Lower lobe of right lung (tissue), 2 donors: ENCODE measurements at regions not wholly inside any gene's neighbourhood (a gene's known extent, or its start where the extent isn't known, plus 50 kb on each side); places are given as distances from the start of the nearest gene placed in this dataset.

Source experiments
- ATAC-seq, 2 donors: fragments of 200-7000 bp; cut with Tn5 transposase; one replicate each; pipeline ENCODE4 v1.9.1; 2020 to 2022; ENCODE audit warnings: mild to moderate bottlenecking in 2 of 2, moderate library complexity in 2 of 2
- DNase-seq: peaks from one replicate; pipeline ENCODE4 v3.0.0-alpha.2; 2020
- H3K27ac ChIP-seq: fragments of 200-600 bp; one replicate; pipeline ENCODE4 v1.8.0; 2022
- H3K27me3 ChIP-seq: fragments of 200-600 bp; one replicate; pipeline ENCODE4 v1.8.0; 2022; ENCODE audit warnings: low read depth
- H3K36me3 ChIP-seq: fragments of 200-600 bp; one replicate; pipeline ENCODE4 v1.8.0; 2022; ENCODE audit warnings: mild to moderate bottlenecking
- H3K4me1 ChIP-seq: fragments of 200-600 bp; one replicate; pipeline ENCODE4 v1.8.0; 2022
- H3K4me3 ChIP-seq: fragments of 200-600 bp; one replicate; pipeline ENCODE4 v1.8.0; 2022; ENCODE audit warnings: mild to moderate bottlenecking
- H3K9me3 ChIP-seq: fragments of 200-600 bp; one replicate; pipeline ENCODE4 v1.8.0; 2022
- CTCF ChIP-seq: fragments of 200-600 bp; IDR thresholded peaks from one replicate; pipeline ENCODE4 v1.8.0; 2022; ENCODE audit warnings: antibody characterized with exemption, mild to moderate bottlenecking
- intact Hi-C: fragments of 100-400 bp; cut with DNase I; formaldehyde crosslinking; loops from one replicate; pipeline ENCODE4 v1.11.0; 2022
- donor health status: DM: no; HTN: yes; CAD: no; lungs with severe emphysema.

DNA sequence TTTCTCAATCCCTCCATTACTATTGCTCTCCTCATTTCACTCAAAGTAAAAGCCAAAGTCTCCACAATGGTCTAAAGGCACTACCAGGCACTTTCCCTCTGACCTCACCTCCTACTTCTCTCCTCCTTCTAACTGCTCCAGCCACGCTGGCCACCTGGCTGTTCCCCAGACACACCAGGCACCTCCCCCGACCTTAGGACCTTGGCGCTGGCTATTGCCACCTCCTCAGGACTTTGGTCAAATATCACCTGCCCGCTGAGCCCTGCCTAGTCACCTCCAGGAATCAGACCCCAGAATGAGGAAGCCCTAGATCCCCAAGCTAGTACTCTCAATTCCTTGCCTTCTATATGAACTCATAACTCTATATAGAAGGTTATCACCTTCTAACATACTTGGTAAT lies 66.2 kb upstream of the STEAP1B start:
- Histone ChIP-seq H3K4me3 (no peak overlapping the region), H3K27ac (peak overlapping the region; percentile 14), H3K4me1 (peaks cover 73% of the 10 kb centered on the region), H3K36me3 (no peaks in the 10 kb centered on the region), H3K27me3 (no peaks in the 10 kb centered on the region), H3K9me3 (no peaks in the 10 kb centered on the region)
- TF ChIP-seq CTCF = no peak
- ATAC-seq = no peak
- no peak for DNase-seq
- intact Hi-C loops = loop anchor here (10.0 kb wide), 1 partner anchor 159 kb away; the partner anchor contains the start of gene IL6

- Histone ChIP-seq H3K9me3 (no peaks in the 10 kb centered on the region), H3K27ac (peak overlapping the region; percentile 14), H3K4me1 (peaks cover 76% of the 10 kb centered on the region), H3K27me3 (no peaks in the 10 kb centered on the region), H3K4me3 (no peak overlapping the region), H3K36me3 (no peaks in the 10 kb centered on the region)
- intact Hi-C loops = loop anchor here (10.0 kb wide), 1 partner anchor 159 kb away; the partner anchor contains the start of gene IL6
- TF ChIP-seq CTCF = no peak
- no peak for DNase-seq
- ATAC-seq = peak in 1 of 2 donors; percentile 5
Observed at GRCh38 chr7:22565315-22565811, 65.4 kb upstream of the STEAP1B start.

GRCh38 chr7:22564511-22565045 lies 64.6 kb upstream of the STEAP1B start:
- H3K4me1 ChIP-seq = peaks cover 75% of the 10 kb centered on the region
- DNase-seq (no peak), ATAC-seq (no peak)

GRCh38 chr7:22563621-22564241 lies 63.7 kb upstream of the STEAP1B start:
- intact Hi-C loops = loop anchor here (10.0 kb wide), 1 partner anchor 161 kb away; the partner anchor contains the start of gene IL6
- Histone ChIP-seq H3K4me3 (peak overlapping the region; percentile 30), H3K4me1 (peaks cover 72% of the 10 kb centered on the region), H3K27me3 (no peaks in the 10 kb centered on the region), H3K9me3 (no peaks in the 10 kb centered on the region), H3K27ac (peak overlapping the region; percentile 61), H3K36me3 (no peaks in the 10 kb centered on the region)
- TF ChIP-seq CTCF = no peak
- peak; percentile 22 for ATAC-seq
- no peak for DNase-seq

More at GRCh38 chr7:22564511-22565045, 64.6 kb upstream of the STEAP1B start:
- Histone ChIP-seq H3K36me3 (no peaks in the 10 kb centered on the region), H3K9me3 (no peaks in the 10 kb centered on the region), H3K27me3 (no peaks in the 10 kb centered on the region), H3K4me3 (no peak overlapping the region), H3K27ac (peak overlapping the region; percentile 28)
- intact Hi-C loops = loop anchor here (10.0 kb wide), 1 partner anchor 160 kb away; the partner anchor contains the start of gene IL6
- TF ChIP-seq CTCF = no peak

DNA sequence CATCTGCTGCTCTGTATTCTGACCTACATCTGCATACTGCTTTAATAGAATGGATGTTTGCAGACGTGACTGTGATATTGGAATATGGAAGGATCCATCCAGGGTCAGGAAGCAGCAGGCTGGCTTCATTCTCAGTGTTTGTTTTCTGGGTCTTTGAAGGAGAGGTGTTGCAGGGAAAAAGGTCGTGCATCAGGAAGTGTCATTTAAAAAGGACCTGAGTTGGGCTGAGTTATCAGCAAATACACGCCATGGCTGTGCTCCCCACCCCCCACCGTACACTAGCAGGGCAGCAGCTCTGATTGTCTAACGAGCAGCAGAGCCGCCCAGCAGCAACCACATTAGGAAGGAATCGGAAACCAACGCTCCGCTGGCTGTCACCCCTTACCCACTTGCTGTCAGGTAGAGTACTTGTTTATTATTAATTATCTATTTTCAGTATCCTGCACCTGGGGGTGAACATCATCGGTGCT lies 63.1 kb upstream of the STEAP1B start:
- TF ChIP-seq CTCF = no peak
- H3K36me3 ChIP-seq = no peaks in the 10 kb centered on the region
- no peaks in the 10 kb centered on the region for H3K27me3 ChIP-seq
- H3K4me1 ChIP-seq = peaks cover 72% of the 10 kb centered on the region
- intact Hi-C loops = loop anchor here (10.0 kb wide), 1 partner anchor 162 kb away; the partner anchor contains the start of gene IL6
- no peak for DNase-seq
- peak overlapping the region; percentile 30 for H3K4me3 ChIP-seq
- no peak for ATAC-seq
- H3K27ac ChIP-seq = peak overlapping the region; percentile 61
- H3K9me3 ChIP-seq = no peaks in the 10 kb centered on the region
